Naive thymus-derived CD4-positive, alpha-beta T cell (primary cell): ENCODE measurements at regions not wholly inside any gene's neighbourhood (a gene's known extent, or its start where the extent isn't known, plus 50 kb on each side); places are given as distances from the start of the nearest gene placed in this dataset.

ENCODE experiments used
- ATAC-seq: fragments of 150-1000 bp; cut with Tn5 transposase; 2 replicates; pipeline ENCODE4 v1.10.0; 2021; ENCODE audit warnings: mild to moderate bottlenecking, moderate library complexity
- CTCF ChIA-PET: fragments of 350-600 bp; sonication (Branson Sonifier 250); formaldehyde crosslinking; loops from one replicate; lab custom pipeline; 2021; ENCODE audit warnings: antibody characterized with exemption; lab: Charles Lee
- POLR2A ChIA-PET: fragments of 350-600 bp; sonication (Branson Sonifier 250); formaldehyde crosslinking; loops from one replicate; lab custom pipeline; 2021; ENCODE audit warnings: antibody characterized with exemption, inconsistent platforms; lab: Charles Lee
- DNase-seq, 9 donors: peaks; one replicate each; pipeline versions ENCODE4 v3.0.0 to v3.0.0-alpha.2; 2020 to 2022; ENCODE audit warnings: mixed read lengths in 1 of 9
- H3K27ac ChIP-seq: one replicate; pipeline ENCODE4 v1.7.0; 2013; ENCODE audit warnings: mild to moderate bottlenecking, low read depth, low read length, moderate library complexity
- H3K27me3 ChIP-seq, 2 donors: one replicate each; pipeline ENCODE4 v1.7.0; 2013; ENCODE audit warnings: low read length in 2 of 2, mild to moderate bottlenecking in 2 of 2, moderate library complexity in 2 of 2; ENCODE audit not compliant: control insufficient read depth in 2 of 2, insufficient read depth in 2 of 2
- H3K36me3 ChIP-seq, 3 experiments: 1 replicate in 2 of 3; 2 replicates in 1 of 3; pipeline ENCODE4 v1.7.0; 2013; ENCODE audit warnings: low read length in 3 of 3, mild to moderate bottlenecking in 3 of 3, moderate library complexity in 1 of 3; ENCODE audit not compliant: insufficient read depth in 3 of 3, control insufficient read depth in 2 of 3
- H3K4me1 ChIP-seq, 2 donors: one replicate each; pipeline ENCODE4 v1.7.0; 2013; ENCODE audit warnings: low read length in 2 of 2, mild to moderate bottlenecking in 2 of 2, moderate library complexity in 1 of 2; ENCODE audit not compliant: control insufficient read depth in 2 of 2, insufficient read depth in 2 of 2
- H3K4me3 ChIP-seq: 2 replicates; pipeline ENCODE4 v1.7.0; 2013; ENCODE audit warnings: mild to moderate bottlenecking, low read length
- H3K9me3 ChIP-seq, 3 experiments: 1 replicate in 2 of 3; 2 replicates in 1 of 3; pipeline ENCODE4 v1.7.0; 2013; ENCODE audit warnings: low read length in 3 of 3; ENCODE audit not compliant: control insufficient read depth in 2 of 3
- H3K27ac Mint-ChIP-seq, 9 donors: one replicate each; pipeline ENCODE4 v1.8.0; 2020 to 2022; ENCODE audit warnings: mixed read lengths in 9 of 9, mild to moderate bottlenecking in 8 of 9, moderate library complexity in 5 of 9, inconsistent platforms in 2 of 9
- H3K27me3 Mint-ChIP-seq, 5 donors: one replicate each; pipeline ENCODE4 v1.8.0; 2021 to 2022; ENCODE audit warnings: mixed read lengths in 5 of 5, mild to moderate bottlenecking in 1 of 5
- H3K36me3 Mint-ChIP-seq, 5 donors: one replicate each; pipeline ENCODE4 v1.8.0; 2020 to 2022; ENCODE audit warnings: mixed read lengths in 5 of 5, mild to moderate bottlenecking in 3 of 5, inconsistent platforms in 1 of 5
- H3K4me1 Mint-ChIP-seq, 7 donors: one replicate each; pipeline ENCODE4 v1.8.0; 2020 to 2022; ENCODE audit warnings: mixed read lengths in 7 of 7, mild to moderate bottlenecking in 3 of 7, inconsistent platforms in 1 of 7
- H3K4me3 Mint-ChIP-seq, 10 donors: one replicate each; pipeline ENCODE4 v1.8.0; 2020 to 2022; ENCODE audit warnings: mild to moderate bottlenecking in 10 of 10, mixed read lengths in 10 of 10, moderate library complexity in 6 of 10, inconsistent platforms in 2 of 10
- H3K9me3 Mint-ChIP-seq, 11 donors: one replicate each; pipeline ENCODE4 v1.8.0; 2020 to 2022; ENCODE audit warnings: mixed read lengths in 11 of 11, mild to moderate bottlenecking in 4 of 11, inconsistent platforms in 1 of 11, moderate library complexity in 1 of 11
- intact Hi-C, 2 donors: fragments of 100-400 bp; cut with micrococcal nuclease; formaldehyde crosslinking; loops; one replicate each; pipeline ENCODE4 v1.15.1; 2023

GRCh38 chr3:144548346-144548745 lies 576.7 kb downstream of the DIPK2A start:
- no peak for ATAC-seq
- no peaks in the 10 kb centered on the region for H3K36me3 Mint-ChIP-seq
- Histone ChIP-seq H3K4me1 (no peaks in the 10 kb centered on the region), H3K9me3 (no peaks in the 10 kb centered on the region), H3K4me3 (no peak overlapping the region), H3K27me3 (no peaks in the 10 kb centered on the region), H3K27ac (no peak overlapping the region), H3K36me3 (no peaks in the 10 kb centered on the region)
- H3K4me3 Mint-ChIP-seq: no peak overlapping the region
- no peak overlapping the region for H3K27ac Mint-ChIP-seq
- ChIA-PET CTCF (no interaction called here), POLR2A (no interaction called here)
- no peak for DNase-seq
- H3K9me3 Mint-ChIP-seq: peaks cover 0 to 4% (median 0%) of the 10 kb centered on the region in 11 donors
- intact Hi-C loops: no loop called here
- H3K4me1 Mint-ChIP-seq: no peaks in the 10 kb centered on the region
- H3K27me3 Mint-ChIP-seq: no peaks in the 10 kb centered on the region

- no peaks in the 10 kb centered on the region for H3K4me1 Mint-ChIP-seq
- no peak overlapping the region for H3K4me3 ChIP-seq
- ChIA-PET CTCF (no interaction called here), POLR2A (no interaction called here)
- ATAC-seq (no peak), DNase-seq (no peak)
- H3K27me3 ChIP-seq: no peaks in the 10 kb centered on the region
- no peaks in the 10 kb centered on the region for H3K4me1 ChIP-seq
- no peaks in the 10 kb centered on the region for H3K27me3 Mint-ChIP-seq
- H3K27ac Mint-ChIP-seq: no peak overlapping the region
- H3K27ac ChIP-seq: no peak overlapping the region
- no peaks in the 10 kb centered on the region for H3K36me3 ChIP-seq
- H3K9me3 Mint-ChIP-seq: peaks cover 0 to 4% (median 0%) of the 10 kb centered on the region in 11 donors
- H3K4me3 Mint-ChIP-seq: no peak overlapping the region
- H3K9me3 ChIP-seq: no peaks in the 10 kb centered on the region
- H3K36me3 Mint-ChIP-seq: no peaks in the 10 kb centered on the region
- intact Hi-C loops: no loop called here
These were observed 577.5 kb downstream of the DIPK2A start for GRCh38 chr3:144549166-144549565.

- no peaks in the 10 kb centered on the region for H3K27me3 Mint-ChIP-seq
- Histone ChIP-seq H3K4me1 (no peaks in the 10 kb centered on the region), H3K4me3 (no peak overlapping the region), H3K27ac (no peak overlapping the region), H3K36me3 (no peaks in the 10 kb centered on the region), H3K27me3 (no peaks in the 10 kb centered on the region), H3K9me3 (no peaks in the 10 kb centered on the region)
- H3K4me3 Mint-ChIP-seq: no peak overlapping the region
- no peaks in the 10 kb centered on the region for H3K36me3 Mint-ChIP-seq
- H3K27ac Mint-ChIP-seq: no peak overlapping the region
- DNase-seq: no peak
- intact Hi-C loops: no loop called here
- CTCF ChIA-PET: no interaction called here
- peaks cover 0 to 4% (median 0%) of the 10 kb centered on the region in 11 donors for H3K9me3 Mint-ChIP-seq
- no peaks in the 10 kb centered on the region for H3K4me1 Mint-ChIP-seq
- POLR2A ChIA-PET: no interaction called here
- no peak for ATAC-seq
These were observed 580.9 kb downstream of the DIPK2A start for GRCh38 chr3:144552346-144553057.

- no peaks in the 10 kb centered on the region for H3K27me3 ChIP-seq
- DNase-seq: no peak
- ATAC-seq: no peak
- Mint-ChIP-seq H3K9me3 (peaks cover 0 to 4% (median 0%) of the 10 kb centered on the region in 11 donors), H3K36me3 (no peaks in the 10 kb centered on the region), H3K4me1 (no peaks in the 10 kb centered on the region), H3K4me3 (no peak overlapping the region), H3K27ac (no peak overlapping the region), H3K27me3 (no peaks in the 10 kb centered on the region)
- ChIA-PET CTCF (no interaction called here), POLR2A (no interaction called here)
- no peaks in the 10 kb centered on the region for H3K36me3 ChIP-seq
- intact Hi-C loops: no loop called here
- H3K9me3 ChIP-seq: no peaks in the 10 kb centered on the region
- no peak overlapping the region for H3K4me3 ChIP-seq
- no peak overlapping the region for H3K27ac ChIP-seq
- no peaks in the 10 kb centered on the region for H3K4me1 ChIP-seq
These were observed 581.7 kb downstream of the DIPK2A start for GRCh38 chr3:144553301-144553700.

- H3K27ac ChIP-seq: no peak overlapping the region
- ChIA-PET POLR2A (no interaction called here), CTCF (no interaction called here)
- Mint-ChIP-seq H3K4me1 (no peaks in the 10 kb centered on the region), H3K27ac (no peak overlapping the region), H3K9me3 (peaks cover 0 to 4% (median 0%) of the 10 kb centered on the region in 11 donors), H3K27me3 (peaks cover 0 to 1% (median 0%) of the 10 kb centered on the region in 5 donors), H3K36me3 (no peaks in the 10 kb centered on the region), H3K4me3 (no peak overlapping the region)
- ATAC-seq (no peak), DNase-seq (no peak)
- no peak overlapping the region for H3K4me3 ChIP-seq
- no peaks in the 10 kb centered on the region for H3K9me3 ChIP-seq
- intact Hi-C loops: no loop called here
- no peaks in the 10 kb centered on the region for H3K4me1 ChIP-seq
- no peaks in the 10 kb centered on the region for H3K27me3 ChIP-seq
- no peaks in the 10 kb centered on the region for H3K36me3 ChIP-seq
These were observed 583.3 kb downstream of the DIPK2A start for GRCh38 chr3:144554889-144555288.

GRCh38 chr3:144556392-144556791 lies 584.8 kb downstream of the DIPK2A start:
- CTCF ChIA-PET: no interaction called here

GRCh38 chr3:144557515-144557914 lies 585.9 kb downstream of the DIPK2A start:
- peaks cover 0 to 5% (median 0%) of the 10 kb centered on the region in 11 donors for H3K9me3 Mint-ChIP-seq
- no peak overlapping the region for H3K4me3 Mint-ChIP-seq
- peaks cover 0 to 3% (median 0%) of the 10 kb centered on the region in 7 donors for H3K4me1 Mint-ChIP-seq
- H3K36me3 Mint-ChIP-seq: no peaks in the 10 kb centered on the region
- no peaks in the 10 kb centered on the region for H3K27me3 ChIP-seq
- H3K4me3 ChIP-seq: no peak overlapping the region
- no peaks in the 10 kb centered on the region for H3K4me1 ChIP-seq
- no peak overlapping the region for H3K27ac Mint-ChIP-seq
- no peak for ATAC-seq
- H3K27me3 Mint-ChIP-seq: peaks cover 0 to 10% (median 5%) of the 10 kb centered on the region in 5 donors
- no peaks in the 10 kb centered on the region for H3K36me3 ChIP-seq
- intact Hi-C loops: no loop called here
- H3K9me3 ChIP-seq: no peaks in the 10 kb centered on the region
- ChIA-PET POLR2A (no interaction called here), CTCF (no interaction called here)
- H3K27ac ChIP-seq: no peak overlapping the region
- no peak for DNase-seq

More at GRCh38 chr3:144556392-144556791, 584.8 kb downstream of the DIPK2A start:
- no peaks in the 10 kb centered on the region for H3K9me3 ChIP-seq
- intact Hi-C loops: no loop called here
- Mint-ChIP-seq H3K9me3 (peaks cover 0 to 5% (median 0%) of the 10 kb centered on the region in 11 donors), H3K36me3 (no peaks in the 10 kb centered on the region), H3K4me1 (peaks cover 0 to 3% (median 0%) of the 10 kb centered on the region in 7 donors), H3K27ac (no peak overlapping the region), H3K27me3 (peaks cover 0 to 10% (median 5%) of the 10 kb centered on the region in 5 donors), H3K4me3 (no peak overlapping the region)
- DNase-seq (no peak), ATAC-seq (no peak)
- no peaks in the 10 kb centered on the region for H3K27me3 ChIP-seq
- H3K27ac ChIP-seq: no peak overlapping the region
- H3K4me1 ChIP-seq: no peaks in the 10 kb centered on the region
- POLR2A ChIA-PET: no interaction called here
- no peak overlapping the region for H3K4me3 ChIP-seq
- H3K36me3 ChIP-seq: no peaks in the 10 kb centered on the region
